ENCODE measurements at regions not wholly inside any gene's neighbourhood (a gene's known extent, or its start where the extent isn't known, plus 50 kb on each side); places are given as distances from the start of the nearest gene placed in this dataset.
"Not testable (repeated sequence)": the region's sequence is repeated elsewhere in the genome, so short reads cannot be mapped to it uniquely, and the experiment has no call there.

DNA sequence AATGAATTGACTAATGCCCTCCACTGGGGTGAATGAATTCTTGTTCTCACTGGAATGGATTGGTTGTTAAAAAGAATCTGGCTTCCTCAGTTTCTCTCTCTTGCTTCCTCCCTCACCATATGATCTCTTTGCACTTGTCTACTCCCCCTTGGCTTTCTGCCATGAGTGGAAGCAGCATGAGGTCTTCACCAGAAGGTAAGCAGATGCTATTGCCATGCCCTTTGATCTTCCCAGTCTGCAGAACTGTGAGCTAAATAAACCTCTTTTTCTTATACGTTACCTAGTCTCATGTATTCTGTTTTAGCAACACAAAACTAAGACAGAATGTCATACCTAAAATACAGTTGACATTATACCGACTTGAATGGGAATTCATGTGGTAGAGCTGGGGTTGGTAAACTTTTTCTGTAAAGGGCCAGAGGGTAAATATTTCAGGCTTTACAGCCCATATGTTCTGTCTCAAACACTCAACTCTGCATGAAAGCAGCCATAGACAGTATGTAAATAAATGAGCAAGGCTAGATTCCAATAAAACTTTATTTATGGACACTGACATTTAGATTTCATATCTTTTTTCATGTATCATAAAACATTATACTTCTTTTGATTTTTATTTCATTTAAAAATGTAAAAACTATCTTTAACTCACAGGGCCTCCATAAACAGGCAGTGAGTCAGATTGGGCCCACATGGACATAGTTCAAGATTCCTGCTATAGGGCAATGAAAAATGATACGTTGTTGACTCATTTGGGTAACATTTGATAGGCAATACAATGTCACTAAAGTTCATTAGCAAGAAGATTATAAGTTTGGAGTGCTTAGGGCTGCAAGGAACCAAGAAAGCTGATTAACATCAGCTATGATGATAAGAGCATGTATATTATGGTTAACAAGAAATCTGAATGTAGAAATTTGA, 79.4 kb upstream of the TLE4 start:
- DNase-seq, result no peak

GRCh38 chr9:79500196-79500864, 71.4 kb upstream of the TLE4 start:
- DNase-seq, result not testable (repeated sequence)

DNA sequence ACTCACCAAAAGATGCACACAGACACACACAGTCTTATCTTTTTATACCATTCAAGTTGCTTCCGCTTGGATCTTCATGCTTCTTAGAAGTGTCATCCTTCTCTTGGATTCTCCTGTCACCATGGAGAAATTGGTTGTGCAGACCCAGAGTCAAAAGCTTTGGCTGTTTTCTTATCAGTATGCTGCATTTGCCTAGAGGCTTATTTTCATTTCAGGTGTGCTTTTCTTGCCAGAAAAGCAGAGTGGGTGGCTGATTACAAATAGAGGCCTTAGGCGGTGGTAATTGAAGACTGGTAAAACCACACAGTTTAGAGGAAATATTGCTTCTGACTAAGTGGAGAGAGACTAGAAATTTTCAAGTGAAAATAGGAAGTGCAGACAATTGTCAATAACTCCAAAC, 70.2 kb upstream of the TLE4 start:
- DNase-seq, result no peak

GRCh38 chr9:79507801-79508200, 64.0 kb upstream of the TLE4 start:
- DNase-seq, result no peak

GRCh38 chr9:79512251-79512650, 59.5 kb upstream of the TLE4 start:
- DNase-seq, result no peak
